CD14-positive monocyte (primary cell): ENCODE measurements at regions not wholly inside any gene's neighbourhood (a gene's known extent, or its start where the extent isn't known, plus 50 kb on each side); places are given as distances from the start of the nearest gene placed in this dataset.

Experiments
- DNase-seq, 3 donors: peaks; one replicate each; pipeline ENCODE4 v3.0.0-alpha.2; 2011 to 2022
- H2AFZ ChIP-seq: 2 replicates; pipeline ENCODE4 v1.6.0; 2012; ENCODE audit warnings: mild to moderate bottlenecking, low read depth, low read length, inconsistent platforms; ENCODE audit not compliant: insufficient read depth, poor library complexity, severe bottlenecking
- H3K27ac ChIP-seq, 2 donors: 1 replicate in 1 of 2; 2 replicates in 1 of 2; pipeline ENCODE4 v1.5.1; 2012 to 2013; ENCODE audit warnings: low read length in 2 of 2, control low read depth in 1 of 2, inconsistent platforms in 1 of 2, low read depth in 1 of 2, mild to moderate bottlenecking in 1 of 2
- H3K27me3 ChIP-seq, 2 donors: one replicate each; pipeline versions ENCODE4 v1.6.0 to v1.6.1; 2011 to 2013; ENCODE audit warnings: low read length in 2 of 2; ENCODE audit not compliant: control insufficient read depth in 2 of 2, insufficient read depth in 2 of 2
- H3K36me3 ChIP-seq, 2 donors: replicated peaks in 1 of 2; 1 replicate in 1 of 2; 2 replicates in 1 of 2; pipeline versions ENCODE4 v1.5.1 to v1.6.1; 2012 to 2013; ENCODE audit warnings: low read length in 2 of 2, control low read depth in 1 of 2, inconsistent platforms in 1 of 2, mild to moderate bottlenecking in 1 of 2; ENCODE audit not compliant: insufficient read depth in 2 of 2, control insufficient read depth in 1 of 2
- H3K4me1 ChIP-seq, 2 donors: 1 replicate in 1 of 2; 2 replicates in 1 of 2; pipeline versions ENCODE4 v1.5.1 to v1.6.1; 2012 to 2013; ENCODE audit warnings: low read length in 2 of 2, control low read depth in 1 of 2, inconsistent platforms in 1 of 2, mild to moderate bottlenecking in 1 of 2, moderate library complexity in 1 of 2; ENCODE audit not compliant: insufficient read depth in 2 of 2, control insufficient read depth in 1 of 2
- H3K4me2 ChIP-seq: replicated peaks from 2 replicates; pipeline ENCODE3; 2012; ENCODE audit warnings: low read length, moderate library complexity, mild to moderate bottlenecking; ENCODE audit not compliant: poor library complexity, severe bottlenecking; ENCODE audit errors: extremely low read depth
- H3K4me3 ChIP-seq, 3 experiments: fragments of 200-600 bp in 1 of 3; sonication (generic) in 1 of 3; replicated peaks in 1 of 3; 1 replicate in 2 of 3; 2 replicates in 1 of 3; pipeline ENCODE4 v1.5.1; 2011 to 2013; ENCODE audit warnings: low read length in 3 of 3, mild to moderate bottlenecking in 3 of 3, control low read depth in 2 of 3, low read depth in 2 of 3, inconsistent platforms in 1 of 3, moderate library complexity in 1 of 3
- H3K79me2 ChIP-seq: 2 replicates; pipeline ENCODE4 v1.6.0; 2012; ENCODE audit warnings: mild to moderate bottlenecking, control low read depth, inconsistent platforms, low read length, moderate library complexity; ENCODE audit not compliant: insufficient read depth
- H3K9ac ChIP-seq: 2 replicates; pipeline ENCODE4 v1.6.0; 2017; ENCODE audit warnings: low read length, mild to moderate bottlenecking; ENCODE audit not compliant: insufficient read depth, poor library complexity, severe bottlenecking
- H3K9me3 ChIP-seq, 2 donors: replicated peaks in 1 of 2; 1 replicate in 1 of 2; 2 replicates in 1 of 2; pipeline versions ENCODE4 v1.5.1 to v1.6.1; 2012 to 2013; ENCODE audit warnings: low read length in 2 of 2, control low read depth in 1 of 2; ENCODE audit not compliant: control insufficient read depth in 1 of 2, insufficient read depth in 1 of 2
- H4K20me1 ChIP-seq: 2 replicates; pipeline ENCODE4 v1.6.0; 2012; ENCODE audit warnings: mild to moderate bottlenecking, low read length, control low read depth, moderate library complexity; ENCODE audit not compliant: insufficient read depth
- H3K27ac Mint-ChIP-seq, 7 donors: one replicate each; pipeline ENCODE4 v1.8.0; 2020; ENCODE audit warnings: mild to moderate bottlenecking in 7 of 7, mixed read lengths in 7 of 7, moderate library complexity in 6 of 7, inconsistent platforms in 2 of 7
- H3K27me3 Mint-ChIP-seq, 3 donors: one replicate each; pipeline ENCODE4 v1.8.0; 2021 to 2022; ENCODE audit warnings: low read depth in 3 of 3, mild to moderate bottlenecking in 3 of 3, mixed read lengths in 3 of 3, moderate library complexity in 3 of 3, inconsistent platforms in 1 of 3
- H3K36me3 Mint-ChIP-seq, 2 donors: one replicate each; pipeline ENCODE4 v1.8.0; 2020; ENCODE audit warnings: mixed read lengths in 2 of 2, inconsistent platforms in 1 of 2, mild to moderate bottlenecking in 1 of 2
- H3K4me1 Mint-ChIP-seq: one replicate; pipeline ENCODE4 v1.8.0; 2020; ENCODE audit warnings: mild to moderate bottlenecking, mixed read lengths
- H3K4me3 Mint-ChIP-seq, 2 donors: one replicate each; pipeline ENCODE4 v1.8.0; 2020; ENCODE audit warnings: mild to moderate bottlenecking in 2 of 2, mixed read lengths in 2 of 2, moderate library complexity in 1 of 2
- H3K9me3 Mint-ChIP-seq, 7 donors: one replicate each; pipeline ENCODE4 v1.8.0; 2020 to 2022; ENCODE audit warnings: mixed read lengths in 7 of 7, mild to moderate bottlenecking in 6 of 7, moderate library complexity in 6 of 7, inconsistent platforms in 2 of 7
- CTCF ChIP-seq: fragments of 200-600 bp; IDR thresholded peaks from one replicate; pipeline ENCODE4 v1.8.0; 2022; ENCODE audit warnings: antibody characterized with exemption, mild to moderate bottlenecking
- WGBS: methylation state at CpG from one replicate; pipeline ENCODE4 v1.1.5; 2013; ENCODE audit warnings: missing lambda C conversion rate; ENCODE audit not compliant: insufficient coverage; 5-methylcytosine and 5-hydroxymethylcytosine counted together
- intact Hi-C, 2 donors: fragments of 100-400 bp; cut with micrococcal nuclease; formaldehyde crosslinking; loops; one replicate each; pipeline versions ENCODE4 v1.15.0 to v1.15.1; 2023

- no peaks in the 10 kb centered on the region for H4K20me1 ChIP-seq
- no peak overlapping the region for H3K27ac ChIP-seq
- no peaks in the 10 kb centered on the region for H3K27me3 ChIP-seq
- H3K4me2 ChIP-seq, result no peak overlapping the region
- H3K36me3 Mint-ChIP-seq, result no peaks in the 10 kb centered on the region
- no peak for TF ChIP-seq CTCF
- no peaks in the 10 kb centered on the region for H3K27me3 Mint-ChIP-seq
- no peaks in the 10 kb centered on the region for H3K9me3 ChIP-seq
- H3K79me2 ChIP-seq, result no peaks in the 10 kb centered on the region
- no peaks in the 10 kb centered on the region for H3K9me3 Mint-ChIP-seq
- H3K27ac Mint-ChIP-seq, result no peak overlapping the region
- intact Hi-C loops, result no loop called here
- no peak for DNase-seq
- H2AFZ ChIP-seq, result no peak overlapping the region
- no peak overlapping the region for H3K4me3 Mint-ChIP-seq
- H3K4me3 ChIP-seq, result no peak overlapping the region
- H3K4me1 Mint-ChIP-seq, result no peaks in the 10 kb centered on the region
- H3K4me1 ChIP-seq, result no peaks in the 10 kb centered on the region
- no peaks in the 10 kb centered on the region for H3K36me3 ChIP-seq
- H3K9ac ChIP-seq, result no peak overlapping the region
These were observed 589.1 kb upstream of the ANO3 start for GRCh38 chr11:25742800-25743199.

DNA sequence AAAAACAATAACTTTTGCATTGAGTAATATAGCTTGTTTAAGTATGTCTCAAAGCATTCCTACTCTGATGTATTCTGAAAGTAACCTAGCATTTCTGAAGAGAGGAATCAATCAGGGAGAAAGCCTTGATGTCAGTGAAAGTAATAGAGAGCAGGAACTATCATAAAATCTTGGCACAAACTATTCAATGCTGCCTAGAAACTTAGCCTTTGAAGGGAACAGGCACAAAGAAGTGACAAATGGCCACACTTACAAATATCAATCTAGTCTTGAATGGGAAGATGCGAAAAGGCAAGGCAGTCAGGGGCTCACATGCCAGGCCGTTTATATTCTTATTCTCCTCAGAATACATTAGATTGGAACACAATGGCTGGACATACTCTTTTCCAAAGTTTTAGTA, 576.5 kb upstream of the ANO3 start:
- Histone ChIP-seq H3K27me3 (no peaks in the 10 kb centered on the region), H4K20me1 (no peaks in the 10 kb centered on the region), H3K4me2 (no peak overlapping the region), H3K36me3 (no peaks in the 10 kb centered on the region), H2AFZ (no peak overlapping the region), H3K79me2 (no peaks in the 10 kb centered on the region), H3K4me1 (no peaks in the 10 kb centered on the region), H3K27ac (no peak overlapping the region), H3K9ac (no peak overlapping the region), H3K4me3 (no peak overlapping the region), H3K9me3 (peaks cover 21 to 25% of the 10 kb centered on the region in 2 donors)
- no peaks in the 10 kb centered on the region for H3K4me1 Mint-ChIP-seq
- intact Hi-C loops, result no loop called here
- no peak overlapping the region for H3K27ac Mint-ChIP-seq
- H3K9me3 Mint-ChIP-seq, result peaks cover 2 to 17% (median 9%) of the 10 kb centered on the region in 7 donors
- no peak for DNase-seq
- no peak overlapping the region for H3K4me3 Mint-ChIP-seq
- TF ChIP-seq CTCF, result no peak
- WGBS, result no CpG with 5 or more reads among the region's 2 CpGs
- H3K36me3 Mint-ChIP-seq, result no peaks in the 10 kb centered on the region
- no peaks in the 10 kb centered on the region for H3K27me3 Mint-ChIP-seq
